ENCODE measurements at regions not wholly inside any gene's neighbourhood (a gene's known extent, or its start where the extent isn't known, plus 50 kb on each side); places are given as distances from the start of the nearest gene placed in this dataset.

DNA sequence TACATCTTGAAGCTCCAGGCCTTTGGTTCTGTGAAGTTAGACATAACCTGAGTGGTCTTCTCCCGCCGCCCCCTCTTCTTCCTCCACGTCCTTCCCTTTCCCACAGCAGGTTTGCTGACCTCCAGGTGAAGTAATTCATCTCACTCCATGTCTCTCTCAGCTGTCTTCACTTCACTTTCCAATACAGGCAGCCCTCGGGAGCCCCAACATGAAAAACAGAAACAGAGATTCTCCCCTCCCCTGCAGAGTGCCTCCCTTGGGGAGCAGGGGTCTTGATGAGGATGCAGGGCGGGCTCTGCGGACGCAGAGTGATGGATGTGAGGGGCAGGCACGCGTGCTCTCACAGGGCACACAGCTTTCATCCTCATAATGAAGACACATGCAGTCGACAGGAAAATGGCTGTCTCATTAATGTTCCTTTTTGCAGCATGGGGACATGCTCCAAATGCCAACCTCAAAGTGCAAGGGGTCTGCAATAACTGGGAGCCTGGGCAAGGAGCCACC lies 95.6 kb downstream of the GPAM start:
- DNase-seq, result no peak

DNA sequence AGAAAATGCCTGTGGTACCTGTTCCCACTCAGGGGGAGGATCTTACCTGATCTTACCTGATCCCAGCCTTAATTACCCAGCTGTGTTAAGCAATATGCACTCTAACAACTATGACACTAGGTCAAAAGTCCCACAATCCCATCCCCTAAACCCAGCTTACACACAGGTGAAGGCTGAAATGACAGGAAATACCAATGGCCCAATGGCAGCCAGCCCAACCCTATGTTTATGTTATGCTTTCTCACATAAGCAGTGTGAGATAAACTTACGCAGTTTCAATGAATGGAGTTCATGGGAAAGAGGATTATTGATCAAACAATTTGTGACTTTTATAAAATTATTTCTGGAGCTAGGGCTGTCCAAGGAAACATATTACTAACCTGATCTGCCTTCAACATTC lies 91.9 kb downstream of the GPAM start:
- DNase-seq, result no peak

DNA sequence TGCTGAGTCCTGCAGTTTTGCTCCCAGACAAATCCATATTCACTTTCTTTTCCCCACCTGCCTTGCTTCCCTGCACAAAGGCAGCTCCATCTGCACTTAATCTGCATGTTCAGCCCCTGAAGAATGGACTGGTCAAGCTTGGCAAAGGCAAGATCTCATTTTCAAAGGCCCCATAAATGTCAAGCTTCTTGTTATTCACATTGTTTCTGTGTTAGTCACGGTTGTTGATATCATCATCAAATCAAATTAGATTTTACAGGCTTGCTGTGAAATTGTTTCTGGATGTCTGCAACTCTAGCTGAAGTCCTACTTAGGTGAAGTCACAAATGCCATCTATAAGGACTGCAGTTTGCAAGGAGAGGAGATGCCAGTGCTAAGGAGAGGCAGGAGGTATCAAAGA lies 91.0 kb downstream of the GPAM start:
- DNase-seq, result no peak

DNA sequence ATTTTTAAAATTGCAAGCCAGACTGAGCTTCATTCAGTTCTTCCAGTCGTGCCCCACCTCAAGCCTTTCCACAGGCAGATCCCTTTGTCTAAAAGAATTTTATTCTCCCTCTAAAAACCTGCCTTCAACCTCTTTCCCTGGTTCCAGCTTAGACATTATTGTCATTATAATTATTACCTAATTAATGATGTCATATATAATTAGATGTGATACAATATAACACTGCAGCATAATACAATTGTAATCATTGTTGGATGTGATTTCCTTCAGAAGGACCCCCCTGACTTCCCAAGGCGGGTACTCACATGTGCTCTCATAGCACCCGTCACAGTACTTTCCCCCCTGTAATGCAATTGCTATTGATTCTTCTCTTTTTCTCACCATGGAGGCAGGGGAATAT lies 88.6 kb downstream of the GPAM start:
- DNase-seq, result no peak

DNA sequence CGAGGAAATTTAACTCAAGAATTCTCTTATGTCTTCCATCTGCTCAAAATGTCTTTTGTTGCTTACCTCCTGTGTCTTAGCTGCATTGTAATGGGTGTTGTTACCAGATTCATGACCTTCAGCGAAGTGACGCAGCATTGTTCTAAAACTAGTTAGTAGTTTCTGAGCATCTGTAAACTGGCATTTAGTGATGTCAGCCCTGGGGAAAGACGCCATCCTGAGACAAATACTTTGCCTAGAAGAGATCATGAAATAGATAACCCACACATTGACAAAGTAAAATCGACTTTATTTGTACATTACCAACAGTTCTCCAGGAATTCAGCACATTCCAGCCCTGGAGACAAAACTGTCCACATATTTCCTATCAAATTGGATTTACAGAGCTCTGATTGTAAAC lies 87.8 kb downstream of the GPAM start:
- no peak for DNase-seq

DNA sequence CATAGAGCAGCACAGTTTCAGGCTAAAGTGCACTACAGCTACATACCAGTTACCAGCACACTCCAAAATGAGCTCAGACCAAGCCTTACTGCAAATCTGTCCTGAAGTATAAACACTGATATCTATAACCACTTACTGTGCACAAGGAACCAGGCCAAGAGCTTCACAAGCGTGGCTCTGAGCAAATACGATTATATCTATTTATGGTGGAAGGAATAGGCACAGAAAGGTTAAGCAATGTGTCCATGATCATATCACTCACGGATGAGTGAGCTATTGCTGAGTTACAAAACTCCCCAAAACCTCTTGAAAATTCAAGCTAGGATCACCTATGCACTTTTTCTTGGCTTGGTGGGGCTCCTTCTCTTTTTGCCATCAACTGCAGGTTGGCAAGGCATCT lies 84.9 kb downstream of the GPAM start:
- no peak for DNase-seq
